LNCAP (cell line): ENCODE measurements at regions not wholly inside any gene's neighbourhood (a gene's known extent, or its start where the extent isn't known, plus 50 kb on each side); places are given as distances from the start of the nearest gene placed in this dataset.

ENCODE experiments used
- TF ChIP-seq, protein P1 (sequence below): fragments of 450-650 bp; IDR thresholded peaks from 2 replicates; pipeline ENCODE4 v1.5.1; 2017; ENCODE audit warnings: mild to moderate bottlenecking

DNA sequence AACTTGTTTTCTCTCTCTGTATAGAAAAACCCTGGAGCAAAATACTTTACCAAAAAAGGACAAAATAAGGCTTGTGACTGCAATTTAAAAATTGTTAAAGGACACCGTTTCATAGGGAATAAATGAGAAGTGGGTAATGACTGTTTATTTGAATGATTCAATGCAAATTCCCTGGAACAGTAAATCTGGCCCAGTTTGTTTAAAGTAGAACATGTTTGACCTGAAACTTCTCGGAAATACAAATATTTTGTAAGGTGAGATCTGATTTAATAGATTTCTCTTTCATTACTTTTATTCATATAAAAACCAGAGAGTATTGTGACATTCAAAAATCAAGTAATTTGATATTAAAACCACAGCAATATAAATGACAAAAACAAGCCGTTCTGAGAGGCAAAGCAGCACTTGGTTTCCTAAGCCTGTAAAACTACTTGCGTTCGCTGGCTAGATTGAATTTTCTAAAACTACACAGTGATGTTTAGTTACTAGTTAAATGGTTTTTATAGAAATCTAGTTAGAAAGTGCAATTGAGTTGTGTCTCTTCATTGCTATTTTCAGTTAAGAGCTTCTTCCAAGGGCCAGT lies 76.8 kb upstream of the PITRM1 start:
- TF ChIP-seq, protein P1, sequence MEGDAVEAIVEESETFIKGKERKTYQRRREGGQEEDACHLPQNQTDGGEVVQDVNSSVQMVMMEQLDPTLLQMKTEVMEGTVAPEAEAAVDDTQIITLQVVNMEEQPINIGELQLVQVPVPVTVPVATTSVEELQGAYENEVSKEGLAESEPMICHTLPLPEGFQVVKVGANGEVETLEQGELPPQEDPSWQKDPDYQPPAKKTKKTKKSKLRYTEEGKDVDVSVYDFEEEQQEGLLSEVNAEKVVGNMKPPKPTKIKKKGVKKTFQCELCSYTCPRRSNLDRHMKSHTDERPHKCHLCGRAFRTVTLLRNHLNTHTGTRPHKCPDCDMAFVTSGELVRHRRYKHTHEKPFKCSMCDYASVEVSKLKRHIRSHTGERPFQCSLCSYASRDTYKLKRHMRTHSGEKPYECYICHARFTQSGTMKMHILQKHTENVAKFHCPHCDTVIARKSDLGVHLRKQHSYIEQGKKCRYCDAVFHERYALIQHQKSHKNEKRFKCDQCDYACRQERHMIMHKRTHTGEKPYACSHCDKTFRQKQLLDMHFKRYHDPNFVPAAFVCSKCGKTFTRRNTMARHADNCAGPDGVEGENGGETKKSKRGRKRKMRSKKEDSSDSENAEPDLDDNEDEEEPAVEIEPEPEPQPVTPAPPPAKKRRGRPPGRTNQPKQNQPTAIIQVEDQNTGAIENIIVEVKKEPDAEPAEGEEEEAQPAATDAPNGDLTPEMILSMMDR: no peak

DNA sequence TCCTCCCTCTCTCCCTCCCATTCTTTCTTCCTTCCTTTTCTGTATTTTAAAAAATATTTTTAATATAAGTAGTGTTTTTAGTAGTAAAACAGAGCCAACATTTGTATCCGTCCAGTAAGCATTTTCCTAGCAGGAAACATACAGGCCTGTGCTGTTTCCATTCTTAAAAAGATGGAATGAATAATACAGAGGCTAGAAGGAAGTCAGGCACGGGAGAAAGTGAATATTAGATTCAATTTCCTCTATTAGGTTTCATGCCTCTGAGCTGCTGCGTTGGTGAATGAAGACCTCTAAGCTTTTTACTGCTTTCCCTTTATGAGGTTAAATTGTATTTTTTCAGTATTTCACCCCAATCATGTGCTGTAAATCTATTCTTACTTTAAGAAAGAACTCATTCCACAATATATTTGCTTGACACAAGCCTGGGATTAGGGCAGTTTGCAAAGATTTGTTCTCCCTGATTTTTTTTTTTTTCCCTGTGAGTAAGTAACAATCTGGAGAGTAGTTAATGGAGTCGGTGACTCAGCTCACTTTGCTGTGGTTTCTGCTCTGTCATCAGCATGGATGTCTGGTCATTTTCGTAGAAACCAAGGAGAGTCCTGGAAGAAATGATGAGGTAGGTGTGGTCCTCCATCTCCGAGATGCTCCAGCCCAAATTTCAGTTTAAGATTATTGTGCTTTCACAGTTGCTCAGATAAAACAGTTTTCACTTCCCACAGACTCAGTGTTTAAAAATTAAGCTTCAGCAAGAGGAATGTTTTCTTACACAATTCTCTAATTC lies 76.1 kb upstream of the PITRM1 start:
- TF ChIP-seq, protein P1: no peak

DNA sequence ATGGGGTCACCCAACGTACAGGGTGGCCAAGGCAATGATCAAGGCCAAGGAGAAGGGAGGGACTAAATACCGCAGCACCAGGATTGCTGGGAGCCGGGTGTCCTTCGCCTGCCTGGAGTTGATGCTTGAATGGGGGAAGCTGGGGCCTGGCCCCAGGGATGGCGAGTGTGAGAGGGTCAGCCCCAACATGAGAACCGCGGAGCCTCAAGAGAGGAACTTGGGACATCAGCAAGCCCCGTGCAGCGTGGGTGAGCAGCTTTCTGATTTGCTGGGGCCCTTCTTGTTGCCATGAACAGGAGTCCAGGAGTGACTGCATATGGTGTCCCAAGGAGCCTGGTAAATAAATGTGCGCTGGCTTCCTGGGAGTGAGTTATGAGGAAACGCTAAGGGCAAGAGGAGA lies 72.8 kb upstream of the PITRM1 start:
- TF ChIP-seq, protein P1: no peak

DNA sequence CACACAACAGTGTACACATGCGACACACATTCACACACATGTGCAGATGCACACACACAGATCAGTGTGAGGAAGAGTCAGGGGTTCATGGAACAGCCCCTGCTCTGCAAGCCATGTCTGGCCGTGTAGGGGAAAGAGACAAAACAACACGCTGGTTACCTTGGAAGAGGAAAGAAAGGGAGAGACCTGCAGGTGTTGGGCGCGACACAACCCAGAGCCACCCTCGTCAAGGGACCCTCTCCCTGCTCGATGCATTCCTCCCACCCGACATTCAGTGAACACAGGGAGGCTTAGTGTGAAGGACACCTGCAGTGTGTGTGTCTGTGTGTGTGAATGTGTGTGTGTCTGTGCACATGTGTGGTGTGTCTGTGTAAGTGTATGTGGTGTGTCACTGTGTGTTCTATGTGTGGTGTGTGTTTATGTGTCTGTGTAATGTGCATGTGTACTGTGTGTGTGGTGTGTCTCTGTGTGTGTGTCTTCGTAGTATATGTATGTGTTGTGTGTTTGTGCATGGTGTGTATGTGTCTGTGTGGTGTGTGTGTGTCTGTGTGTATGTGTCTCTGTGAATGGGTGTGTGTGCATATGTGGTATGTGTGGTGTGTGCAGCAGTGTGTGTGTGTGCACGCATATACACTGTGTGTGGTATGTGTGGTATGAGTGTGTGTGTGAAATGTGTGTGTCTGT lies 69.5 kb upstream of the PITRM1 start:
- TF ChIP-seq, protein P1: no peak

DNA sequence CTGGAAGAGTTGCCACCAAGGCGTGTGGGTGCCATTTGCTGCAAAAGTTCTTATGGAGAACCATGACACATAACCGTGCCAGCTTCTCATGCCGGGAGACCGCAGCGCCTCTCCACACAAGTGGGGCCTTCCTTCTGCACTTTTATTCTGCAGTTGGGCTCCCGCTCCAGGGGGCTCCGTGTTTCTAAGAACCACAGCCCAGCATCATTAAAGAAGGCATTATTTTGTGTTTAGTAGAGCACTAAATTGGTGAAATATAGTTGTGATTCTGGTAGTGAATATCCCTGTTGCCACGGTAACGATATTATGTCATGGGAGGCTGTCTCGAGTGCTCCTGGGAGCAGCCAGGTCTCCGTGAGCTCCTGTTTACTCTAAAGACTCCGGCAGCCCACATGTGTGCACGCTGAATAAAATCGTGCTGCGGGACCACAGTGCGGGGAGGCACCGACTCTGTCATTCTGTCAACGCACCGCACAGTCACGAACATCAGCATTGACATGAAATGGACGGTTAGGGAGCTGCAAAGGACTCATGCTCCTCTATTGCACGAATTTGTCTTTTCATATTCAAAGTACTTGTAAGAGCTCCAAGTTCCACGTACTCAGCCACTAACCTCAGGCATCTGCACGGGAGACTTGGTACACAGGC lies 68.8 kb upstream of the PITRM1 start:
- TF ChIP-seq, protein P1: no peak

DNA sequence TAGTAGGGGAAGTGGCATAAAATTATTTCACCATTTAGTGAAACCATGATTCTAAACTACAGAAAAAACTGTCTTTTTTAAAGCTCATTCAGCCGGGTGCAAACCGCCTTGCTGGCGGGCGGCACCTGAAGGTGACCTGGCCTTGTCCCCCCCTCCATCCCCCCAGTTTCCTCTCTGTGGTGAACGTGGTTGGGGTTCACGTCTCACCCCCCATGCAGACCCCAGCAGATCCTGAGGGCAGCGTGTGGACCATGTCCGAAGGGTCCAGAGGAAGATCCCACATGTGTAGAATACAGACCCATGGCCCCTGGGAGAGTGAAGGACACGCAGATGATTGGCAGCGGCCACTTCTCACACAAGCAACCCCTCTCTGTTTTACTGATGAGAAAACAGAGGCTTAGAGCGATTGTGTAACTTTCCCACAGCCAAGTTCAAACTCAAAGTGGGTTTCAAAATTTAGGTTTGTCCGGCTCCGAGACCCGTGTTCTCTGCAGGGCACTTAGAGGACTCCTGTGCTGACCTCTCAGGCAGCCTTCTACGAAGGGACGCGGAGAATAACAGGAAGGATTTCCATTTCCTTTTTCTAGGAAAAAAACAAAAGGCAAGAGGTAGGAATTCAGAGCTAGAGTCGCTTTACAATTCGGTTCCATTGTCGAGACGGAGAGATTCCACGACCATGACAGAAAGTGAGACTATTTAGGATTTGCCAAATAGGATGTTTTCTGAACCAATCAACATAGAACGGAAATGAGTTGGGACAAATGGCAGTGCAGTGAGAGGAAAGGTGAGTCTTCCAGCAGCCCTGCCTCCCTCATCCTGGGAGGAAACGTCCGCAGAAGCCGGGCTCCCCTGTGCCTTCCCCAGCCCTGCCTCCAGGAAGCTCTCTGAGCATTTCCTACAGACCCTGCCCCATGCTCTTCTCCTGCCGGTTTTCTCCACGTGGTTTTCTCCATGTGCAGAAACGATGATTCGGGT lies 67.6 kb upstream of the PITRM1 start:
- TF ChIP-seq, protein P1: no peak
